NCI-H524 (cell line): ENCODE measurements at regions not wholly inside any gene's neighbourhood (a gene's known extent, or its start where the extent isn't known, plus 50 kb on each side); places are given as distances from the start of the nearest gene placed in this dataset.

Experiments
- DNase-seq, 2 experiments: peaks; one replicate each; lab custom pipeline; 2025; lab: John Stamatoyannopoulos, UW

GRCh38 chr5:135723491-135723890, 111.0 kb upstream of the SLC25A48 start:
- no peak for DNase-seq

DNA sequence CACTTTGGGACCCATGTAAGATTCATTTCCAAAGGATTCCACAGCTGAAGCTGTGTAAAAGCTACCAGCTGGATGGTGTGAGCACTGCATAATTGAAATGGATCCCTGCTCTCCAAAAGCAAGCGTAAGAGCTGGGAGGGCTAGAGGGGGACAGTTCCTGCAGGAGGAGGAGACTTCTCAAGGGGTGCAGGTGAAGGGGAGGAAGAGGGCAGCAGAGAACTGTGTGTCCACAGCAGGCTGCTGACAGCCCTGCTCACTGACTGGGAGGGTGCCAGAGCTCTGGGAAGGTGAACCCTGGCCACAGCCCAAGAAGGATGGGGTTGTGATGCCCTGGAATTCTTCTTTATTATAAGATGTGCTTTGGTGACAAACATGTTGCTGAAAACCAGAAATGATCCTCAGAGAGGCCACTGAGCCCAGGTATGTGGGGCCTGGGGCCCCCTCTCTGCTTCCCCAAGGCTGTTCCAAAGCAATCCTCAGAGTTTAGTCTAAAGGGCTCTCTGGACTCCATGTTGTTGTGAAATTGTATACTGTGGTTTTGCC, 112.8 kb upstream of the SLC25A48 start:
- DNase-seq = no peak

DNA sequence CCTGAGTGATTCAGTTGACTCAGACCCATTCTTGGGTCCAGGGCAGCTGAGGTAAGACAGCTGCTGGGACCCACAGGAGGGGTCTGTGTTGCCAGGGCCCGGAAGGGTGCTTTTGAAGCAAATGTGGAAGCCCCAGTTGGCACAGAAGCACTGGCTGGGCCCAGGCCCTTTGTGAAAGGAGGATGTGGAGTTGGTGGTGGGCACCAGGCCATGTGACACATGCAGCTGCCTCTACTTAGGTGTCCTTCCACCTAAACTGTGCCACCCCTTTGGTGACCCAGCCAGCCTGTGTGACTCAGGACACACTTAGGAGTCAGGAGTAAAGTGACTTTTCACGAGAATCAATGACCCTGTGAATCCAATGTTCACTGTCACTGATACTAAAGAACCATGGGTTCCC, 114.3 kb upstream of the SLC25A48 start:
- no peak for DNase-seq

DNA sequence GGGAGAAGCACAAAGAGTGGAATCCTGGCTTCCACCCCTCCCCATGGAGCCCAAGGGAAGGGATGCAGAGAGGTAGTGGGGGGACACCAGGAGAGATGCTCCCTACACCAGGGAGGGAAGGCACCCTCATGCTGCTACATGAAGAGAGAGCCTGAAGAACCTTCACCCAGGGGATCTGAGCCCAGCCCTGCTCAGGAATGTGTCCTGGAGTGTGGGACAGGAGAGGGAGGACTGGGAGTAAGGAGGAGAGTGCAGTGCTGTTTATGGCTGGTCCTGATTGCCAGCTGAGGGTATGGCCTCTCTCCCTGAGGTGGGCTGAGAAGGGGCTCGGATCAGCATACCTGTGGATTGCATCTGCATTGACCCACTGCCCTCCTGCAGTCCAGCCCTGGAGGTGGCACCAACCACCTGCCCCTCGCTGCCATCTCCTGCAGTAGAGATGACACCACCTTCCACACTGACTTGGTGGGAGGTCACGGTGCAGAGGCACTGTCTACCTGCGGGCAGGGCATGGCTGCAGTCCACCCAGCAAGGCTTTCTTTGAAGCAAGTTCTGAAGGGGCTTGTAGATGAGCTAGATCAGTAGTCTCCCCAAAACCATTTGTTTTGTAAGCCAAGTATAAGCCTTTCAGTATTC, 114.9 kb upstream of the SLC25A48 start:
- DNase-seq = no peak

DNA sequence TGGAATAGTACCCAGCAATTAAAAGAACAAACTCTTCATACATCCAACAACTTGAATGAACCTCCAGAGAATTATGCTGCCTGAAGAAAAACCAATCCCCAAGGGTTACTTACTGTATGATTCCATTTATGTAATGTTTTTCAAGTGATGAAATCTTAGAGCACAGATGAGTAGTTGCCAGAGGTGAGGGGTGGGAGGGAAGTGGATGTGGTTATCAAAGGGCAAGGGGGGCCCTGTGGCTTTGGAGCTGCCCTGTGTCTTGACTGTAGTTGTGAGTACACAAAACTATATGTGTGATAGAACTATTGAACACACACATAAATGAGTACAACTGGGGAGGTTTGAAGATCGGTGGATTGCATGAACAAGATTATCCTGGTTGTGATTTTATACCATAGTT, 115.8 kb upstream of the SLC25A48 start:
- DNase-seq = no peak

- no peak for DNase-seq
These were observed 116.3 kb upstream of the SLC25A48 start for GRCh38 chr5:135718151-135718550.

- no peak for DNase-seq
These were observed 119.0 kb upstream of the SLC25A48 start for GRCh38 chr5:135715267-135716055.

DNA sequence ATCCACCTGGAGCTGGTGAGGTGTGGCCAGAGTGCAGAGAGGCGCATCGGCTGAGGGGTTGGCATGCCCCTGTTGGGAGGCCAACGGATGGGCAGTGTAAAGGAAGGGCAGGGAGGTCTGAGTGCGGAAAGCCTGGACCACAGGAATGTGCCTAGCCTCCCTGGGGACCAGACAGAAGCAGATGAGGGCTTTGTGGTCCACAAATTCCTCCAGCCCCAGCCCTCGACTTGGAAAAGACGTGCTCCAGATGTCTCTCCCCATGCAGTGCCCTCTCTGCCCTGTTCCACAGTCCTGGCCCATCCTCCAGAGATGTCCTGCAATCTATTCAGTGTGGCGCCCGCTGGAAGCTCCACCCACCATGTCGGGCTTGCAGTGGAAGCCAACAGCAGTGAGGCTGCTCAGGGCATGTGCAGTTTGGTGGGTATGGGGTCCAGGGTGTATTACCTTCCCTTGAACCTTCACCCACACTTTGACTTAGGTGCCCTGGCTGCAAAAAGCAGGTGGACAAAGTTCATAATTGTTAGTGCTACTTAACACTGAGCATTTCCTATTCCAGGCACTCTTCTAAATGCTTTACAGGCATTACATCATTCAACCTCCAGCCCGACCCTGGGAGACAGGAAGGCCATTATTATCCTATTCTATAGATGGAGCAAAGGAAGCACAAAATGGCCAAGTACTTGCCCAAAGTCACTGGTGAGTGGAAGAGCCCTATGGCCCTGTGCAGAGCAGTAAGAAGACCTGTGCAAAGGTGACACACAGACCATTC, 120.2 kb upstream of the SLC25A48 start:
- no peak for DNase-seq

GRCh38 chr5:135713161-135713915, 121.1 kb upstream of the SLC25A48 start:
- DNase-seq = no peak

DNA sequence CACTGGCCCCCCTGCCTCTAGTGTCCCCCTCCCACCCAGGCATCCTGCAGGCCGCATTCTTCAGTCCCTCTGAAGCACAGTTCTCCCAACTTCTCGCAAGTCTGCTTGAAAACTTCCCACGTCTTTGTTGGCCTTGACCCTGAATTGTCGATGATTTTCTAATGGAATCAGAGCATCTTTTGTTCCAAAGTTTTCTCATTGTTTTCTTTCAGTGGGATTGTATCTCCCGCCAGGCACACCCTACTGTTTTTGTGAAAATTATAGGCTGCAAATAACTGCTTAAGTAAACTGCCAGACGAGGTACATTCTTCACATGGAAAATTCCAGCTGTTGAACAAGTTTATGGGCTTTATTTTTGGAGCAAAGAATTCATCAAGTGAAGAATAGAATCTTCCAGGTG, 122.6 kb upstream of the SLC25A48 start:
- no peak for DNase-seq

DNA sequence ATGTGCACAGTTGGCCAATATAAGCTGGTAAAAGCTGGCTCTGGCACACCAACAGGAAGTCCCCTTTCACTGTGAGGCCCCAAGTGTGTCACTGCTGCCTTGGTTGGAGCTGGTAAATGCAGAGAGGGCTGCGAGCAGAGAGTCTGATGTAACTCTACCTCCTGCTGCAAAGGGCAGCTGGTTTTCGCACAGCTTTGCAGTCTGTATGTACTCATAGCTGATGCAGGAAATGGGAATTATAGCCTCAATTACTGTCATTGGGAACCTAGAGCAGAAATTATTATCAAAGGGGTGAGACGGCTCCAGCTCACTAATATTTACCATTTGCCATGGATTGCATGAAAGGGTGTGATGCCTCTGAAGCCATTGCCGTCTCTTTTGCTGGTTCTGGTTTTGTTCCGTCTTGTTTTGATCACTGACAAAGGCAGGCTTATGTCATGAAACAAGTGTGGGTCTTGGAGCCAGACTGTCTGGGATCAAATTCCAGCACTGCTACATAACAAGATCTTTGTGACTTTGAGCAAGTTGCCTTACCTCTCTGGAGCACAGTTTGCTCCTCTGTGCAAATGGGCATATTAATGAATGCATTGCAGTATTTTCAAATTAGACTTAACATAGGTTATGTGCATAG, 124.3 kb upstream of the SLC25A48 start:
- no peak for DNase-seq

- no peak for DNase-seq
These were observed 125.3 kb upstream of the SLC25A48 start for GRCh38 chr5:135709208-135709575.

DNA sequence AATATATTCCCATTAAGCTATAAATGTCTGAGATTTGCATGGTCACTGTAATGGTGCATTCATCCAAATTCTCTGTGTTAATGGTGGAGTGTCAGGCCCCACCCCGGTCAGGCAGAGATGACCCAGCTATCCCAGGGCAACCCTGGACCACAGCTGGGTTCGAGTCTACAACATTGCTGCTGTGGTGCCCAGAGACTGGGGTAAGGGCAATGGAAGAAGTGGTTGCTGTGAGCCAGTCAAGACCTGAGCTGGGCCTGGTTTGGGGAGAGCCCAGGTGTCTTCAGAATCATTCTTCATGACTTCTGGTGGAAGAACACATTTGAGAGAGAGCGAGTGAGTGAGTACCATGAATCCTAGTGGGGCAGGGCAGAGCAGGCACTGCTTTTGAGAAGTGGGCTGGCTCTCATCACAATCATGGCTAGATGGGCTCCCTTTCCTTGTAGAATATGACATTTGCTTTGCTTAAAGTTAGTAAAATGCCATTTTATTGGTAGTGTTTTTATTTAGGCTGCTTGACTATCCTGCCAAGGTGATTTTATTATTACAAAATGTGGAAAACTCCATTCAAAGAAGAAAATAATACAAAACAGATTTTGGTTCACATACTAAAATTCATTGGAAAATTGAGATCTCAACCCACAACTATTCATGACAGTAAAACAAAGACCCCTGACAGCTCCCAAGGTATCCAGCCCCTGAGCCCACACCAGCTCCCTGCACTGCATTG, 125.8 kb upstream of the SLC25A48 start:
- DNase-seq = no peak

DNA sequence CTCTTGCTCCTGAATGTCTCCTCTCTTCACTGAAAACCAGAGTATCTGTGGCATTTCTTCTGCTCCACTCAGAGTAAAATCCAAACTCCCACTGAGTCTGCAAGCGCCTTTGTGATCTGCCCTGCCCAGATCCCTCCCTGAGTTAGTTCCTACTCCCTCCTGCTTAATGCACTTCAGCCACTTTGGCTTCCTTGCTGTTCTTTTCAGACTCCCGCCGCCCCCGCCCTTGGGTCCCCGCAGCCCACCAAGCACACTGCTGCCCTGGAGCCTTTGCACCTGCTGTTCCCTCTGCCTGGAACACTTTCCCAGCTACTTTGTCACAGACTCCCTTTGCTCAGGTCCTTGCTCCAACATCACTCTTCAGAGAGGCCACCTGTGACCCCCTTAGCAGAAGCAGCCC, 127.2 kb upstream of the SLC25A48 start:
- DNase-seq = no peak

DNA sequence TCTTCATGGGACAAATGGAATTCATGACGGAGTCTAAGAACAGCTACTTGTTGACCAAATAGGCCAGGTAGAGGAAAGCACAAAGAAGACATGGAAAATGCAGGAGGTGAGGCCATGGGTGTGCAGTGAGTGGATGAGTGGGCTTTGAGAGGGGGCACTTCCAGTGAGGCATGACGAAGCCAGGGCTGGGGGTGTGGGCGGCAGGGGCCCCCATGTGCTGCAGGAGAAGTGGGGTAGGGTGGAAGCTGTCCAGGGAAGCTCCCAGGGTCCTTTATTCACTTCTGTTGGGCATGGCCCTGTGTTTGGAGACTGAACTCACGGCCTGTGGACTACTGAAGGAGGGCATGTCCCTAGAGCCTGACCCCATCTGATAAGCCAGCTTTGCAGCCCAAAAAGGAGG, 127.6 kb upstream of the SLC25A48 start:
- no peak for DNase-seq

- no peak for DNase-seq
These were observed 127.7 kb upstream of the CXCL14 start for GRCh38 chr5:135706474-135706873.

- no peak for DNase-seq
These were observed 127.2 kb upstream of the CXCL14 start for GRCh38 chr5:135705941-135706466.

GRCh38 chr5:135705141-135705631, 126.4 kb upstream of the CXCL14 start:
- no peak for DNase-seq

- DNase-seq = no peak
These were observed 125.8 kb upstream of the CXCL14 start for GRCh38 chr5:135704616-135705015.

DNA sequence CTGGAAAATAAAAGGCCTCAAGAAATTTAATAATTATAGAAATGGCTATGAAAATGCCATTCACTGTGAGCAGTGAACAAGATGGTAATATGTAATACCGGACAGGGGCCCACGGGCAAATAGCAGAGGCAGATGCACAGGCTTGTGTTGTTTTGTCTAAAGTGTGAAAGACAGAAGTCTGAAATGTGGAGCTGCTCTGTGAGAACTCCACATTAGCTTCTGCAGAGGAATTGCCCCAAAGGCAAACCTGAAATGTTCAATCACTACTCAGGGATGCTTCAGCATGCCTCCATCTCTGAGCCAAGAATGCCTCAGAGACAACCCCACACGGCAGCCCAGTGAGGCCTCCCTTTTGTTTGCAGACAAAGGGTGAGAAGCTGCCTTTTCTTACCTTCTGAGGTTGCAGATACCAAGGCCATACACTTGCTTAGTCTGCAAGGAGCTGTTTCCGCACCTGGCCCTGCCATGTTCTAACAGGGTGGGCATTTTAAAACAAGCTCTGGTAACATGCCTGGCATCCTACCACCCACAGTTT, 124.3 kb upstream of the CXCL14 start:
- no peak for DNase-seq
